ENCODE measurements at regions not wholly inside any gene's neighbourhood (a gene's known extent, or its start where the extent isn't known, plus 50 kb on each side); places are given as distances from the start of the nearest gene placed in this dataset.

DNA sequence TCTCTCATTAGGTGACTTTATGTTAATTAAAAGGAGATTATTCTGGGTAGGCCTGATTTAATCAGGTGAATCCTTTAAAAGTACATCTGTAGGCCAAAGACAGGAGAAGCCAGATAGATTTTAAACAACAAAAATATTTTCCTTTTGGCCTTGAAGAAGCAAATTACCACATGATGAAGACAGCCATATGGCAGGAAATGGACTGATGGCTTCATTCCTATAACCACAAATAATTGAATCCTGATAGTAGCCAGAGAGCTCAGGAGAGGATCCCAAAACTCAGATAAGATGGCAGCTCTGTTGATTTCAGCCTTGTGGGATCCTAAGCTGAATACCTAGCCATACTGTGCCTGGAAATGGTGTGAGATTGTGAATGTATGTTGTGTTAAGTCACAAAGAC lies 66.1 kb upstream of the PRKX start:
- TF ChIP-seq YY1 (IDR thresholded peaks at IDR 0.05; ENCODE audit: insufficient read depth, insufficient read length) = no peak
- no peak for TF ChIP-seq ZNF274 (IDR thresholded peaks at IDR 0.05; ENCODE audit: low read depth, low read length)

All from NT2/D1 (cell line).